SK-N-MC (cell line): ENCODE measurements at regions not wholly inside any gene's neighbourhood (a gene's known extent, or its start where the extent isn't known, plus 50 kb on each side); places are given as distances from the start of the nearest gene placed in this dataset.

Source experiments
- EZH2 ChIP-seq: fragments of 200-600 bp; sonication (generic); IDR thresholded peaks from one replicate; pipeline ENCODE4 v1.6.1; 2017; ENCODE audit warnings: antibody characterized with exemption
- POLR2AphosphoS5 ChIP-seq: IDR thresholded peaks from 2 replicates; pipeline ENCODE4 v1.6.1; 2012; ENCODE audit warnings: mild to moderate bottlenecking, low read depth, low read length, borderline replicate concordance

DNA sequence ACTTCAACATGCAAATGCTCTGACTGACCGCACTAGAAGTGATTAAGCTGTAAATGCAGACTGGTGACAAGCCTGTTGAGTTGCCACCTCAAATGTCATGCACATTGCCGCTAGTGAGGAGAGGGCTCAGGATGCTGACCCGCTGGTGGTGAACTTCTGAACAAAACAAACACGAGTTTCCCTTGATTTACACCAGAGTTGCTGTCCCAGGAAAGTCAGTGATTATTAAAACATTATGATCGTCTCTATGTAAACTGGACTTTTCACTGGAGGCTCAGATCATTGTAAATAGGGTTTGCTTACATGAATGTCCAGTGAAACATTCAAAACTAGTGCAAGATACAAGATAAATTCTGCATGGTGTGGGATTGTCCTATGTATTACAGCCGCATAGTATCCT is 420.1 kb downstream of the PREX1 start:
- TF ChIP-seq EZH2: no peak
- TF ChIP-seq POLR2AphosphoS5: no peak
